ENCODE measurements at regions not wholly inside any gene's neighbourhood (a gene's known extent, or its start where the extent isn't known, plus 50 kb on each side); places are given as distances from the start of the nearest gene placed in this dataset.

DNA sequence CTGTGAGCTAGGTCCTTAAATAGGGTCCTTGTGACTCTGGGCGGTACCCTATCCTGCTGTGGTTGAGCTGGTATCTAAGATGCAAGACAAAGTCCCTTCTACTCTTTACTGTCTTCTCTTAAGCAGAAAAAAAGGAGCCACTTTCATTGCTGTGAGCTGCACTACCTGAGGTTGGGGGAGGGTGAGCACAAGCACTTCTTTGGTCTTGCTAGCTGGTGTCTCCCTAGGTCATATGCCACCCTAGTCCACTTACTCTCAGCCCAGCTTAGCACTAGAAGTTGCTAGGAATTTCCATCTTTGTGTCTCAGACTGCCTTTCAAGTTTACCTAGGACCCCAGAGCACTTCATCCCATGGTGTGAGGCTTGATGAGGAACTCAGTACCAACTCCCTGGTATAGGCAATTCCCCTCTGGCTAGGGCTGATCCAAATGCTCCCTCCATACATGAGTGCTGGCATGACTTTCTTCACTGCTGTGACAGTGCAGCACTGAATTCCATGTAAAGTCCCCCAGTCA is 343.6 kb upstream of the CT83 start:
- TF ChIP-seq, protein P1, sequence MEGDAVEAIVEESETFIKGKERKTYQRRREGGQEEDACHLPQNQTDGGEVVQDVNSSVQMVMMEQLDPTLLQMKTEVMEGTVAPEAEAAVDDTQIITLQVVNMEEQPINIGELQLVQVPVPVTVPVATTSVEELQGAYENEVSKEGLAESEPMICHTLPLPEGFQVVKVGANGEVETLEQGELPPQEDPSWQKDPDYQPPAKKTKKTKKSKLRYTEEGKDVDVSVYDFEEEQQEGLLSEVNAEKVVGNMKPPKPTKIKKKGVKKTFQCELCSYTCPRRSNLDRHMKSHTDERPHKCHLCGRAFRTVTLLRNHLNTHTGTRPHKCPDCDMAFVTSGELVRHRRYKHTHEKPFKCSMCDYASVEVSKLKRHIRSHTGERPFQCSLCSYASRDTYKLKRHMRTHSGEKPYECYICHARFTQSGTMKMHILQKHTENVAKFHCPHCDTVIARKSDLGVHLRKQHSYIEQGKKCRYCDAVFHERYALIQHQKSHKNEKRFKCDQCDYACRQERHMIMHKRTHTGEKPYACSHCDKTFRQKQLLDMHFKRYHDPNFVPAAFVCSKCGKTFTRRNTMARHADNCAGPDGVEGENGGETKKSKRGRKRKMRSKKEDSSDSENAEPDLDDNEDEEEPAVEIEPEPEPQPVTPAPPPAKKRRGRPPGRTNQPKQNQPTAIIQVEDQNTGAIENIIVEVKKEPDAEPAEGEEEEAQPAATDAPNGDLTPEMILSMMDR (IDR thresholded peaks at IDR 0.05 in 4 of 5, conservative IDR thresholded peaks at IDR 0.05 in 1 of 5), result no peak
- TF ChIP-seq POLR2A (IDR thresholded peaks at IDR 0.05), result no peak
